Esophagus muscularis mucosa (tissue), 4 donors: ENCODE measurements at regions not wholly inside any gene's neighbourhood (a gene's known extent, or its start where the extent isn't known, plus 50 kb on each side); places are given as distances from the start of the nearest gene placed in this dataset.

Experiments used
- CTCF ChIP-seq, 3 experiments: fragments of 200-600 bp in 2 of 3; fragments of 450-650 bp in 1 of 3; sonication (generic) in 2 of 3; IDR thresholded peaks; one replicate each; pipeline ENCODE4 v1.5.1; 2017 to 2019; ENCODE audit warnings: antibody characterized with exemption in 3 of 3, mild to moderate bottlenecking in 2 of 3, moderate library complexity in 1 of 3
- EP300 ChIP-seq: sonication (generic); formaldehyde crosslinking; IDR thresholded peaks from one replicate; pipeline ENCODE4 v1.6.1; 2017; ENCODE audit warnings: antibody characterized with exemption
- POLR2AphosphoS5 ChIP-seq, 2 donors: sonication (generic); formaldehyde crosslinking; IDR thresholded peaks; one replicate each; pipeline ENCODE4 v1.6.1; 2017; ENCODE audit warnings: antibody characterized with exemption in 2 of 2

GRCh38 chr12:60710246-60710645 lies 1114.4 kb downstream of the SLC16A7 start:
- no peak for TF ChIP-seq CTCF (IDR thresholded peaks at IDR 0.05)
- TF ChIP-seq EP300 = no peak
- no peak for TF ChIP-seq POLR2AphosphoS5 (IDR thresholded peaks at IDR 0.05)
